NOMO-1 treated with DMSO at 0.1 percent for 48 hours (cell line): ENCODE measurements at regions not wholly inside any gene's neighbourhood (a gene's known extent, or its start where the extent isn't known, plus 50 kb on each side); places are given as distances from the start of the nearest gene placed in this dataset.

Experiments used
- DNase-seq: peaks from one replicate; lab custom pipeline; 2025; ENCODE audit not compliant: unreplicated experiment; lab: John Stamatoyannopoulos, UW

DNA sequence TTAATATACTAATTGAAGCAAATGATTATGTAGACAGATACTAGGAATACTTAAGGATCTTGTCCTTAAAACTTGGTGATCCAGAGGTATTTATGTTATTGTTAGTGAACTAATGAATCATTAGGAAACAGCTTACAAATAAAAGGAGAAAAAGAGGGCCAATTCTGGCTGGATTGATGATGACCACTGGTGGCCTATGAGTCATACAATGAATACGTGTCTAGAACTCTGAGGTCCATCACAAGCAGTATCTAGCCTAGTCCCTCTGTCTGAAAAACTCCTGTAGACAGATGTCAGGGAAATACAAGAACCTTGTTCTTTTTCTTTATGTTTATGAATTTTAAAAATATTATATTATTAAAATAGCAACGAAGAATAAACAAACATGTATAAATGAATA, 51.7 kb upstream of the RTL1 start:
- no peak for DNase-seq

DNA sequence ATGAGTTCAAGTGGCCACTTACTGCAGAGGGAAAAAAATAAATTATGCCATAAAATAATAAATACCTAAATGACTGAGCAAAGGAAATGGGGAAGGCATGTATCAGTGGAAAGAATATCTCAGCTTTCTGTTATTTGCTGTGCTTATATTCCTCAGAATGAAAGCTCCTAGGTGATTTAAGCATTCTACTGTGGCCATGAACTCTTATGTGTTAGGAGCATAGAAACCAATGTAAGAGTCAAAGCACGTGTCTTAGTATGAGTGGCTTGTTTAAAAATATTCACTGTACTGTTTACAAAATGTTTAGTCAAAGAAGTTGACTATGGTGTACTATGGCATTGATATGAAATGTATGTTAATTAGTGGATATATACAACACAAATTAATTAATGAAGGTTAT, 59.0 kb upstream of the RTL1 start:
- no peak for DNase-seq

DNA sequence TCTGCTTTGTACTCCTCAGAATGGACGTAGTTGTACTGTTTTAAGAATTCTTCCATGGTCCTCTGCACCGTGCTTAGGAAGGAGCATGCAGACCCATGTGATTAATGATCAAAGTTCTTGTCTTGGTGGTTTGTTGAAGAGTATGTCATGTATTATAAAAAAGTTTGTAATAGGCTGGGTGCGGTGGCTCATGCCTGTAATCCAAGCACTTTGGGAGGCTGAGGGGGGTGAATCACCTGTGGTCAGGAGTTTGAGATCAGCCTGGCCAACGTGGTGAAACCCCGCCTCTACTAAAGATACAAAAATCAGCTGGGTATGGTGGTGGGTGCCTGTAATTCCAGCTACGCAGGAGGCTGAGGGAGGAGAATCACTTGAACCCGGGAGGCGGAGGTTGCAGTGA, 61.8 kb upstream of the RTL1 start:
- DNase-seq = no peak

DNA sequence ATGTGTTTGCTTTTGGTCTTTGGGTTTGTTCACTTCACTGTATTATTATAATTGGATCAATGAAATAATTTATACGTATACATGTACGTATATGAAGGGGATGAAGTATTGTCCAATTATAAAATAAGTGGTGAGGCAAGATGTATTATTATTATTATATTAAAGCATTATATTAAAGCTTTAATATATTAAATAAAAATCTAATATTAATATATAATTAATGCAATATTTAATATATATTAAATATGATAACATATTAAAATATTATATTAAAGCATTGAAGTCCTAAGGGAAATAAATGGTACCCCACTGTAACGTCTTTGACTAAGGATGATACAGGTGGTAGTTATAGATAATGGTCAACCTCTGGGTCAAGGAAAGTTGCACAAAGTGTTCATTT, 63.7 kb upstream of the RTL1 start:
- no peak for DNase-seq

DNA sequence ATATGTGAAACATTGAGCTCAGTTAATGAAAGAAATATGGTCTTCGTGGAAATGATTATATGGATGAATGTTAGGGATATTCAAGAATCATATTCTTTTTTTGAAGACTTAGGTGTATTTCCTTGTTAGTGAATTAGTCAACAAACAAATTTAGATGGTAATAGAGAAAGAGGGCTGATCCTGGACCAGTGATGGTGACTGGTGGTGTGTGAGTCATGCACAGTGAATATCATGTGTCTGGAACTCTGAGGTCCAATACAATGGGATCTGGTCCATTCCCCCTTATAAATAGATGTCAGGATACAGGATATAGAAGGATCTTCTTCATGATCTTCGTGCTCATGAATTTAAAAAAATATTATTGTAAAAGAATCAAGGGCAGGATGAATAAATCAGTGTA, 64.4 kb upstream of the RTL1 start:
- no peak for DNase-seq

DNA sequence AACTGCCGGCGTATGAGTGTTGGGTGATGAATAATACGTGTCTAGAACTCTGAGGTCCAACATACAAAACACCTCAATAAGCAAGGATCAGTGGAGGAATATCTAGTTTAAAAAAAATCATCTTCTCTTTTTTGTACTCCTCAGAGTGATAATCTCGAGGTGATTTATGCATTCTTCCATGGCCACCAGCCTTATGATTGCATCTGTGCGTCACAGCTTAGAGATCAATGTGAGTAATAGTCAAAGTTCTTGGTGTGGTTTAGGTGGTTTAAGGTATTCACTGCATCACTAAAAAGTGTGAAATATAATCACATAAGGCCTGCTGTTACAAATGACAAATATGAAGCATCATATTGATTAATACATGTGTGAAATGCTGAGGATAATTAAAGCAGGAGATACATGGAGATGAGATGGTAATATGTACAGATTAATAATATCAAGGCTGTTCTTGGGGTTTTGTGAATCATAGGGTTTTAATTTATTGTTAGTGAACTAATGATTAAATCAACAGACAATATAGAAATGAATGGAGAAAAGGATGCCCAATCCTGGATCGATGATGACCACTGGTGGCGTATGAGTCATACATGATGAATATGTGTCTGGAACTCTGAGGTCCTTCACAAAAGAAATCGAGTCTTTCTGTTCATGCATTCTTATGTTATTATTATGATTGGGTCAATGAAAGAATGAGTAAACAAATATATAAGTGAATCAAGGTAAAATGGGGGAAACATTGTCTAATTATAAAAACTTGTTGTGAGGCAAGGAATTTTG, 68.8 kb upstream of the RTL1 start:
- no peak for DNase-seq

DNA sequence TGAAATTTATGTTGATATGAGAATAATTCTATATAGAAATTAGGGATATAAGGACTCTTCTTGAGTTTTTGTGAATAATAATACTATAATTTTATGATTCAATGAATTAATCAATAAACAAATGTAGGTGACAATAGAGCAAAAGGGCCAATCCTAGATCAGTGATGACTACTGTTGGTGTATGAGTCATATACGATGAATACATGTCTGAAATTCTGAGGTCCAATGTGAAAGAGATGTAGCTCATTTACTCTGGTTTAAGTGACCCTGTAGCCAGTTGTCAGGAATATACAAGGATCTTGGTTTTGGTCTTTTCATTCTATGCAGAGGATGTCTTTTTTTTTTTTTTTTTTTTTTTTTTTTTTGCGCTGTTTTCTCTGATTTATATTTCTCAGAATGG, 72.1 kb upstream of the RTL1 start:
- no peak for DNase-seq

DNA sequence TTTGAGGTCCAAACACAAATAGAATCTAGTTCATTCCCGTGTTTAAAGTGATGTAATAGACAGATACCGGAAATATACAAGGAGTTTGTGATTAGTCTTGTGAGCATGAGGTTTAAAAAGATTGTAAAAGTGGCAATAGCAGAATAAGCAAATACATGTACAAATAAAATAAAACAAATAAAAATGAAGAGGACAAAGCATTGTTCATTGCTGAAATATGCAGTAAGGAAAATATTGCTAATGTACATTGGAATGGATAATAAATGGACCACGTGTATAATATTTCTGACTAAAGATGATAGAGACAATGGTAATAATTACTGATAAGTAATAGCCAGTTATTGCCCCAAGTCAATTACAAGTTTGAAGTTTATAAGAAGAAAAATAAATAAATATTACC, 75.6 kb upstream of the RTL1 start:
- no peak for DNase-seq

DNA sequence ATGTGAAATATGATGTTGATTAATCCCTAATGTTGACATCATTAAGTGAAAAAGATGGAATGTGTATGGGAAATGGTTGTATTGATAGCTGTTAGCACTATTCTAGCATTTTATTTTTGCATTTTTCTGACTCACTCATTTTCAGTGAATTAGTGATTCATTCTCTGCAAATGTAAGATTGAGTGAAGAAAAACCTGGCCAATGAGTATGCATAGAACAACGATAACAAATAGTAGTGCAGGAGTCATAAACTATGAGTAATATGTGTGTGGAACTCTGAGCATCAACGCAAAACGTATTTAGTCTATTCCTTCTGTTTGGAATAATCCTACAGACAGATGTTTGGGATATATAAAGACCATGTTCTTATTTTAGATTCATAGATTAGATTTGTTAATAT, 76.3 kb upstream of the RTL1 start:
- DNase-seq = no peak

DNA sequence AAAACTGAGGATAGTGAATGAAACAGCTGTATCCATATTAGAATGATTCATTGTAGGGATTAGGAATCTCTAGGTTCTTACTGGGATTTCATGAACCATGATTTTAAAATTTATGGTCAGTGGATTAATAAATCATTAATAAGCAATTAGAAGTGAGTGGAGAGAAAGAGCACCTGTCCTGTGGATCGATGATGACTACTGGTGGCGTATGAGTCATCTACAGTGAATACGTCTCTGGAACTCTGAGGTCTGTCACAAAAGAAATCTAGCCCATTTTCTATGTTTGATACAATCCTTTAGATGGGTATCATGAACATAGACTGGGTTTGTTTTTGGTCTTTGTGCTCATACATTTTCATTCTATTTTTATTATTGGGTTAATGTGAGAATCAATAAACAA, 77.3 kb upstream of the RTL1 start:
- DNase-seq = no peak

DNA sequence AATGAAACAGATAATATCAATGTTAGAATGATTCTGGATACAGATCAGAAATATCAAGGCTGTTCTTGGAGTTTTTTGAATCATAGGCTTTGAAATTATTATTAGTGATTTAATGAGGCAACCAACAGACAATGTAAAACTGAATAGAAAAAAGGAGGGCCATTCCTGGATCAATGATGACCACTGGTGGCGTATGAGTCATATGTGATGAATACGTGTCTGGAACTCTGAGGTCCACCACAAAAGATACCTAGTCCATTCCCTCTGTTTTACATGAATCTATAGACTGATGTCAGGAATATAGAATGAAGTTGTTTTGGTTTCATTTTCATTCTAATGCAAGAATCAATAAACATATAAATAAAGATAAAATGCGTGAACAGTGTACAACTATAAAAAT, 78.3 kb upstream of the RTL1 start:
- no peak for DNase-seq

DNA sequence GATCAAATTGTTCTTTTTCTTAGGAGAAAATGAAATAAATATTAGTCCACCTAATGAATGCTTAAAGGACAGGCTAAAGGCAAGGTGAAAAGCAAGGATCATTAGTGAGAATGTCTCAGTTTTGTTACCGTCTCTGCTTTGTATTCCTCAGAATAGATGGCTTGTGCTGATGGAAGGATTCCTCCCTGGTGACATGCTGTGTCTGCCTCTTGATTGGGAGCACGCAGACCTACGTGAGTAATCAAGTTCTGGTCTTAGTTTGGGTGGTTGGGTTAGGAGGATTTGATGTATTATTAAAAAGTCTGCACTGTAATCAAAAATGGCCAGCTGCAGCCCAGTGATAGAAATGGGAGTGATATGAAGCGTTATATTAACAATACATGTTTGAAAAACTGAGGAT, 78.8 kb upstream of the RTL1 start:
- no peak for DNase-seq

DNA sequence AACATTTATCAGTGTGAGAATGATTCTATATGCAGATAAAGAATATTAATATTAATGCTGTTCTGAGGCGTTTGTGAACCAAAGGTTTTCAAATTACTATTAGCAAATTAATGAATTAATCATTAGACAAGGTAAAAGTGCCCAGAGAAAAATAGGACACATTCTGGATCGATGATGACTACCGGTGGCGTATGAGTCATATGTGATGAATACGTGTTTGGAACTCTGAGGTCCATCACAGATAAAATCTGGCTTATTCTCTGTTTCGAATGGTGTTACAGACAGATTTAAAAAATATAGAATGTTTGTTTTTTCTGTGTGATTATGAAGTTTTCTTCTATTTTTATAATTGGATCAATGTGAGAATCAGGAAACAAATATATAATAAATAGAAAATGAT, 79.2 kb upstream of the RTL1 start:
- DNase-seq = no peak

DNA sequence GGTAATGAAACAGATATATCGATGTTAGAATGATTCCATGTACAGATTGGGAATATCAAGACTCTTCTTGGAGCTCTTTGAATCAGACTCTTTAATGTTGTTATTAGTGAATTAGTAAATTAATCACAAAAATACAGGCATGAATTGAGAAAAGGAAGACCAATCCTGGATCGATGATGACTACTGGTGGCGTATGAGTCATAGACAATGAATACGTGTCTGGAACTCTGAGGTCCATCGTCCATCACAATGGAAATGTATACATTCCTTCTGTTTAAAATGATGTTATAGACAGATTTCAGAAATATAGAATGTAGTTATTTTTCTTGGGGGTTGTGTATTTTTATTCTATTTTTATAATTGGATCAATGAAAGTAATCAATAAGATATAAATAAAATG, 80.2 kb upstream of the RTL1 start:
- no peak for DNase-seq

DNA sequence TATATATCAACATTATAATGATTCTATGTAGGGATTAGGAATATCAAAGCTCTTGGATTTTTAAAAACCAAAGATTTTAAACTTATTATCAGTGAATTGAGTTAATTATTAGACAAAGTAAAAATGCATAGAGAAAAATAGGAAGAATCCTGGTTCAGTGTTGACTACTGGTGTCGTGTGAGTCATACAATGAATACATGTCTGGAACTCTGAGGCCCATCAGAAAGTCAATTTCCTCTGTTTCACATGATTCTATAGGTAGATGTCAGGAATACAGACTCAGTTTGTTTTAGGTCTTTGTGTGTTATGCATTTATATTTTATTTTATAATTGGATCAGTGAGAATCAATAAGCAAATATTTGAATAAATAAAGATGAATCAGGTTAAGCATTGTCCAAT, 84.5 kb upstream of the RTL1 start:
- DNase-seq = no peak

DNA sequence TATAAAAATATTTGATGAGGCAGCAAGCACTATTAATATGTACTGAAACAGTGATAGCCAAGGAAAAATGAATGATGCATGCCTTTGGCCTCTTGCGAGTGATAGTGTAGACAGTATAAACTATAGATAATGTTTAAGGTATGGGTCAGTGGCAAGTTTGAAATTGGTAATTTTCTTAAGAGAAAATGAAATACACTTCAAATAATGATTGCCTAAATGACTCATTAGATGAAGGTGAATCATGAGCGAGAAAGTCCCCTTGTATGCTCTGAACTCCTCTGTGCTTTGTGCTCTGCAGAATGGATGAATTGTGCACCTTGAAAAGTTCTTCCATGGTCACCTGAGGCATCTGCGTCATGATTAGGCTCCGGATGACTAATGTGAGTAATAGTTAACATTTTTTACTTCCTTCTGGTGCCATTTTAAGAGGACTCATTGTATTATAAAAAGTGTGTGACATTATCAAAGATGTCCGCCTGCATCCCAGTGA, 84.9 kb upstream of the RTL1 start:
- no peak for DNase-seq

DNA sequence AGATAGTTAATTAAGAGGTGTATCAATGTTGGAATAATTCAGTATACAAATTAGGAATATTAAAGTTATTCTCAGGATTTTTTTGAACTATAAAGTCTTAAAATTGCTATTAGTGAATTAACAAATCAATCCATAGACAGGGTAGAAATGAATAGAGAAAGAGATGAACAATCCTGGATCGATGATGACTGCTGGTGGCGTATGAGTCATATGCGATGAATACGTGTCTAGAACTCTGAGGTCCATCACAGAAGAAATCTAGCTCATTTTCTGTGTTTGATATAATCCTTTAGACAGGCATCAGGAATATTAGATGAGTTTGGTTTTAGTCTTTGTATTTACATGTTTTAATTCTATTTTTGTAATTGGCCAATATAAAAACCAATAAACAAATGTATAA, 85.4 kb upstream of the RTL1 start:
- no peak for DNase-seq

DNA sequence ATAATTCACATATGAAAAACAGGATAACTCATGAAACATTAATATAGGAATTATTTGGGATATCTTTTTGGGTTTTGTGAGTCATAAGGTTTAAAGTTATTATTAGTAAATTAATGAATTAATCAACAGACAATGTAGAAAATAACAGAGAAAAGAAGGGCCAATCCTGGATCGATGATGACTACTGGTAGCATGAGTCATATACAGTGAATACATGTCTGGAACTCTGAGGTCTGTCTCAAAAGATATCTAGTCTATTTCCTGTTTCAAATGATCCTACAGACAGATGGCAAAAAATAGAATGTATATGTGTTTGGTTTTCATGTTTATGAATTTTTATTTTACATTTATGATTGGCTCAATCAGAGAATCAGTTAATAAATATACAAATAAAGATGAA, 86.4 kb upstream of the RTL1 start:
- DNase-seq = no peak

DNA sequence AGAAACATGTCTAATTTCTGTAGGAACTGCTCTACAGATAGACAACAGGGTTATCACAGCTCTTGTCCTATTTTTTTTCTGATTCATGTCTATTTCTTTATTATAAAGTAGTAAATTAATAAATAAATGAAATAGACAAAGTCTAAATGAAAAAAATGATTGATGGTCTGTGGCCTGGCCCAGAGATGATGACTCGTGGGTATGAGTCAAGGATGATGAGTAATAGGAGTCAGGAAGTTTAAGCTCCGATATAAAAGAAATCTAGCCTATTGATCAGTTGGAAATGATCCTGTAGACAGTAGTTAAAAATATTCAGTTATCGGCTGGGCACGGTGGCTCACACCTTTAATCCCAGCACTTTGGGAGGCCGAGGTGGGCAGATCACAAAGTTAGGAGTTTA, 90.6 kb upstream of the RTL1 start:
- no peak for DNase-seq

DNA sequence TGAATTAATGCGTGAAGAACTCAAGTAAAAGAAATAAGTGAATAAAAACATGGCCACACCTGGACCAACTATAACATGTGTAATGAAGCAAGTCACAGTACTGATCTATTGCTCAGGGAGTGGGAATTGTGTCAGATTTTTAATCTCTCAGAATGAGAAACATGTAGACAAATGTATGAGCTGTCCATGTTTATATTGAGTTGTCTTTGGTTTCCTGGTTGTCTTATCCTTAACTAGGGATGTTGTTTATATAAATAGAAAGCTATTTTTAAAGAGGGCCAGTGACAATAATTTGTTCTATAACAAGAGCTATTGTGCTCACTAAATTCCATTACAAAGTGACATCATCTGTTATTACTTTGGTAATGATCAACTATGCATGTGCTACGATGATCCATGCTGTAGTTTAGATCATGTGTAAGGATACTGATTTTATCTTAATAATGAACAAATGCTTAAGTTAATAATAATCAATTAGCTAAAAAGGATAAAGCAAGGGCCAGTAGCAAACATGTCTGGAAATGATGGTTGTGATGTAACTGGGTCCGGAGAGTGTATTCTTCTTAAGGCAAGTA, 91.3 kb upstream of the RTL1 start:
- DNase-seq = no peak

DNA sequence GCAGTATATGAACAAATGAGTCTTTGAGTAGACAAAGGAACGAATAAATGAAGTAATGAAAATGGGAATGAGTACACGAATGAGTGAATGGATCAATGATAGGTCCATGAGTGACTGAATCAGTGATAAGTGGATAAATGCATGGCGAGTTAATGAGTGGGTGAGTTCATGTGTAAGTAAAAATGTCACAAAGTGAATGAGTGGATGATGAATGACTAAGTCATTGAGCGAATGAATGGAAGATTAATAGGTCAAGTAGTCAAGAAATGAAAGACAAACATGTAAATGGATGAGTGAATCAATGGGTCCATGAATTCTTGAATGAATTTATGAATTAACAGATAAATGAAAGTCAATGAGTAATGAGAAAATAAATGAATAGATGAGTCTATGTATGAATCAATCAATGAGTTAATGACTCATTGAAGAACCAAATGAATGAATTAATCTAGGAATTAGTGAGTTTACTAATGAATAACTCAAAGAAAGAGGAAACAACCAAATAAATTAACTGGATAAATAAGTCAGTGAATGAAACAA, 97.3 kb upstream of the RTL1 start:
- DNase-seq = no peak

DNA sequence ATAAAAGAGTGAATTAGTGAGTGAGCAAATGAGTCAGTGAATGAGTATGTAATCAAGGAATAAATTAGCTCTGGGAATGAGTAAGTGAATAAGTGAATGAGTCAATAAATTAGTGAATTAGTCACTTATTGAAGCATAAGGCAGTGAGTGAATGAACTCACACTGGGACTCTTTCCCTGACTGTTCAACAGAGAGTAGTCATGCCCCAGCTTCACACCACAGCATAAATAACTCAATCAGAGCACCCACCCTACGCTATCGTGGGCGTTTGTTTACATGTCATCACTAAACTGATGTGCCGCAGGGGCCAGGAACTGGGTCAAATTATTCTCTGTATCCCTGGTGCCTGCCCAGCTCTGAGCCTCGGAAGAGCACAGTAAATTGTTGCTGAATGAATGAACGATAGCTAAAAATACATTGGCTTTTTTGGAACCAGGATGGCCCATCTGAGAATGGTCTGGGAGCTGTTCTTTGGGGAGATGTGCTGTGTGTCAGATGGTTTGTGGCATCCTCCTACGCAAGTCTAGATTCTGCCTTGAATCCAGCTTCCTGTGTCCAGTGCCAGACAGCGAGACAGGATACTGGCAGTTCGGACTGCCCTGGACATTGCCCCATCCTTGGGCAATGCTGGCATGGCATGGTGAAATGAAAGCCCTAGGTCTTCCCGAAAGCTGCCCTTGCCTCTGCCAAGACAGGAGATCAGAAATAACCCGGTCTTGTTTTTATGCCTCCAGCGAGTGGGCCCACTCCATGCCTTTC, 98.0 kb upstream of the RTL1 start:
- no peak for DNase-seq
